ENCODE measurements at regions not wholly inside any gene's neighbourhood (a gene's known extent, or its start where the extent isn't known, plus 50 kb on each side); places are given as distances from the start of the nearest gene placed in this dataset.

DNA sequence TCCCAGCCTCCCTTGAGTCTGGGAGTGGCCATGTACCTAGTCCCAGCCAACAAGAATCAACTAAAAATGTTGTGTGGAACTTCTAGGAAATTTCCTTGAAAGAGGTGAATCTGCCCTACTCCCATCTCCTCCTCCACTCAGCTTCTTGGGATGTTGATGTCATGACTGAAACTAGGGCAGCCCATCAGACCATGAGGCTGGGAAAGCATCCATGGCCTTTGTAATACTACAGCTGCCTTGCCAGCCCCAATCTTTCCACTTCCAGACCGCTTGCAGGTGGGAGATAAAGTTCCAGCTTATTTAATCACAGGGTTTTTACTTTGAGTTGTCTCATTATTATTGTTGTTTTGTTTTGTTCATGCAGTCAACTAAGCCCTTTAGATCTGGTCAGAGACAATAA, 170.3 kb upstream of the LMNTD1 start:
- Histone ChIP-seq H3K9me3 (no peaks in the 10 kb centered on the region), H3K36me3 (ENCODE audit: control insufficient read depth, insufficient read depth, low read length) (no peaks in the 10 kb centered on the region), H3K4me1 (no peaks in the 10 kb centered on the region), H3K27me3 (replicated peaks; ENCODE audit: control insufficient read depth, insufficient read depth, low read length) (no peaks in the 10 kb centered on the region), H3K4me3 (ENCODE audit: low read depth, low read length) (no peak overlapping the region)
- no TSS peak for BruUV-seq (replicated peaks)
- Mint-ChIP-seq H3K27ac (ENCODE audit: unreplicated experiment) (no peak overlapping the region), H3K27me3 (ENCODE audit: insufficient read depth, unreplicated experiment) (no peaks in the 10 kb centered on the region), H3K4me1 (ENCODE audit: low read depth, unreplicated experiment) (no peaks in the 10 kb centered on the region), H3K36me3 (ENCODE audit: insufficient read depth, unreplicated experiment) (no peaks in the 10 kb centered on the region), H3K9me3 (ENCODE audit: unreplicated experiment) (no peaks in the 10 kb centered on the region), H3K4me3 (ENCODE audit: unreplicated experiment) (no peak overlapping the region)
- intact Hi-C loops (cut with micrococcal nuclease; ENCODE audit: unreplicated experiment) = no loop called here
- TF ChIP-seq, protein P1, sequence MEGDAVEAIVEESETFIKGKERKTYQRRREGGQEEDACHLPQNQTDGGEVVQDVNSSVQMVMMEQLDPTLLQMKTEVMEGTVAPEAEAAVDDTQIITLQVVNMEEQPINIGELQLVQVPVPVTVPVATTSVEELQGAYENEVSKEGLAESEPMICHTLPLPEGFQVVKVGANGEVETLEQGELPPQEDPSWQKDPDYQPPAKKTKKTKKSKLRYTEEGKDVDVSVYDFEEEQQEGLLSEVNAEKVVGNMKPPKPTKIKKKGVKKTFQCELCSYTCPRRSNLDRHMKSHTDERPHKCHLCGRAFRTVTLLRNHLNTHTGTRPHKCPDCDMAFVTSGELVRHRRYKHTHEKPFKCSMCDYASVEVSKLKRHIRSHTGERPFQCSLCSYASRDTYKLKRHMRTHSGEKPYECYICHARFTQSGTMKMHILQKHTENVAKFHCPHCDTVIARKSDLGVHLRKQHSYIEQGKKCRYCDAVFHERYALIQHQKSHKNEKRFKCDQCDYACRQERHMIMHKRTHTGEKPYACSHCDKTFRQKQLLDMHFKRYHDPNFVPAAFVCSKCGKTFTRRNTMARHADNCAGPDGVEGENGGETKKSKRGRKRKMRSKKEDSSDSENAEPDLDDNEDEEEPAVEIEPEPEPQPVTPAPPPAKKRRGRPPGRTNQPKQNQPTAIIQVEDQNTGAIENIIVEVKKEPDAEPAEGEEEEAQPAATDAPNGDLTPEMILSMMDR (IDR thresholded peaks at IDR 0.05; ENCODE audit: insufficient read depth in 1 of 2, low read depth in 1 of 2, low read length in 1 of 2, severe bottlenecking in 1 of 2, unreplicated experiment in 1 of 2) = no peak
- no peak for DNase-seq
- POLR2A ChIA-PET = no interaction called here
- CTCF ChIA-PET = no interaction called here

DNA sequence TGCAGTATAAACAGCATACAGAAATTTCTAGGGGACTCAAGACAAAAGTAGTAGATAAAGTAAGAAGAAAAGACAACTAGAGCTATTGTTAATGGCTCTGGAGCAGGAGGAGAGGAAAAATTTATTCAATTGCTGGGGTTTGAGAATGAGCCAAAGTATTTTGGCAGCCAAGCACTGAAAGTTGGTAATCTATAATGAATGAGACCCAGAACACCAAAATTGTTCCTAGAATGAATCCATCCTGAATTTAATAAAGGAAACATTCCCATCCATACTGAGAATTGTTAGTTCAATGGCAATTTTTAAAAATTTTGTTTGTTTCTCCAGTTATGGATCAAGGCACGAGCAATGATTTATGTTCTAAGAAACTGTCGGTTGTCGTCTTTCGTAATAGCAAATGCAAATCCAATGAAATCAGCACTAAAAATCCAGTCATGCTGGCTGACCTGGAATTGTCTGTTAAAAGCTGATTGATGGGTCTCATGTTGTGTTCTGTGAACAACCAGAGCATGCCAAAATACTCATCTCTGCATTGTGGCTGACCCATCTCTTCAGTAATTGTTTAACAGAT, 170.9 kb upstream of the LMNTD1 start:
- intact Hi-C loops (cut with micrococcal nuclease; ENCODE audit: unreplicated experiment) = no loop called here
- Histone ChIP-seq H3K36me3 (ENCODE audit: control insufficient read depth, insufficient read depth, low read length) (no peaks in the 10 kb centered on the region), H3K9me3 (no peaks in the 10 kb centered on the region), H3K4me3 (ENCODE audit: low read depth, low read length) (no peak overlapping the region), H3K4me1 (no peaks in the 10 kb centered on the region), H3K27me3 (replicated peaks; ENCODE audit: control insufficient read depth, insufficient read depth, low read length) (no peaks in the 10 kb centered on the region)
- Mint-ChIP-seq H3K27ac (ENCODE audit: unreplicated experiment) (no peak overlapping the region), H3K4me1 (ENCODE audit: low read depth, unreplicated experiment) (no peaks in the 10 kb centered on the region), H3K27me3 (ENCODE audit: insufficient read depth, unreplicated experiment) (no peaks in the 10 kb centered on the region), H3K9me3 (ENCODE audit: unreplicated experiment) (no peaks in the 10 kb centered on the region), H3K36me3 (ENCODE audit: insufficient read depth, unreplicated experiment) (no peaks in the 10 kb centered on the region), H3K4me3 (ENCODE audit: unreplicated experiment) (no peak overlapping the region)
- CTCF ChIA-PET = no interaction called here
- DNase-seq = no peak
- no TSS peak for BruUV-seq (replicated peaks)
- TF ChIP-seq, protein P1 (IDR thresholded peaks at IDR 0.05; ENCODE audit: insufficient read depth in 1 of 2, low read depth in 1 of 2, low read length in 1 of 2, severe bottlenecking in 1 of 2, unreplicated experiment in 1 of 2) = no peak
- POLR2A ChIA-PET = no interaction called here

DNA sequence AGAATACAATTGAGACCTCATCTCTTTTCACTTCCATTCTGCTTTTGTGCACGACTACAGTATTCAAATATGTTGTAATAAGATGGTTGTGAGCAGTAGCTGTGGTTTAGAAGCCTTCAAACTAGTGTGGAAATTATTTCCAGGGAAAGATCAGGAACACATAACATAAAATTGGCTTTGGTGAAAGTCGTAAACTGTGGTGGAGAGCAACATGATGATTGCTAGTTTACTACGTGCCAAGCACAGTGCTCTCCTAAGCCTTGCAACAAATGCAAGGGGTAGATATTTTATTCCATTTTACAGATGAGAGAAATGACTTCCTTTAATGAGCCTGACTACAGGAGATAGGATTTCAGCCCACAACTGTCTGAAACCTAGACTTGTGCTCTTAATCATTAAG, 172.4 kb upstream of the LMNTD1 start:
- Mint-ChIP-seq H3K4me3 (ENCODE audit: unreplicated experiment) (no peak overlapping the region), H3K36me3 (ENCODE audit: insufficient read depth, unreplicated experiment) (no peaks in the 10 kb centered on the region), H3K27me3 (ENCODE audit: insufficient read depth, unreplicated experiment) (no peaks in the 10 kb centered on the region), H3K27ac (ENCODE audit: unreplicated experiment) (no peak overlapping the region), H3K4me1 (ENCODE audit: low read depth, unreplicated experiment) (peaks cover 7% of the 10 kb centered on the region), H3K9me3 (ENCODE audit: unreplicated experiment) (peaks cover 8% of the 10 kb centered on the region)
- no peaks in the 10 kb centered on the region for H3K27me3 ChIP-seq (replicated peaks; ENCODE audit: control insufficient read depth, insufficient read depth, low read length)
- TF ChIP-seq, protein P1 (IDR thresholded peaks at IDR 0.05; ENCODE audit: insufficient read depth in 1 of 2, low read depth in 1 of 2, low read length in 1 of 2, severe bottlenecking in 1 of 2, unreplicated experiment in 1 of 2) = no peak
- H3K4me3 ChIP-seq (ENCODE audit: low read depth, low read length) = no peak overlapping the region
- no peaks in the 10 kb centered on the region for H3K36me3 ChIP-seq (ENCODE audit: control insufficient read depth, insufficient read depth, low read length)
- intact Hi-C loops (cut with micrococcal nuclease; ENCODE audit: unreplicated experiment) = no loop called here
- CTCF ChIA-PET = no interaction called here
- POLR2A ChIA-PET = no interaction called here
- H3K9me3 ChIP-seq = no peaks in the 10 kb centered on the region
- no TSS peak for BruUV-seq (replicated peaks)
- DNase-seq = no peak
- peaks cover 8% of the 10 kb centered on the region for H3K4me1 ChIP-seq
